ENCODE measurements at regions not wholly inside any gene's neighbourhood (a gene's known extent, or its start where the extent isn't known, plus 50 kb on each side); places are given as distances from the start of the nearest gene placed in this dataset.

- TF ChIP-seq EZH2 (IDR thresholded peaks at IDR 0.05; ENCODE audit: insufficient read depth, poor library complexity, severe bottlenecking) (no peak), EZH2phosphoT487 (IDR thresholded peaks at IDR 0.05; ENCODE audit: insufficient read depth, low read depth) (no peak)
Observed at GRCh38 chr14:97080991-97081390, 283.8 kb downstream of the VRK1 start.

Data from GM23248 (cell line).